ENCODE measurements at regions not wholly inside any gene's neighbourhood (a gene's known extent, or its start where the extent isn't known, plus 50 kb on each side); places are given as distances from the start of the nearest gene placed in this dataset.

DNA sequence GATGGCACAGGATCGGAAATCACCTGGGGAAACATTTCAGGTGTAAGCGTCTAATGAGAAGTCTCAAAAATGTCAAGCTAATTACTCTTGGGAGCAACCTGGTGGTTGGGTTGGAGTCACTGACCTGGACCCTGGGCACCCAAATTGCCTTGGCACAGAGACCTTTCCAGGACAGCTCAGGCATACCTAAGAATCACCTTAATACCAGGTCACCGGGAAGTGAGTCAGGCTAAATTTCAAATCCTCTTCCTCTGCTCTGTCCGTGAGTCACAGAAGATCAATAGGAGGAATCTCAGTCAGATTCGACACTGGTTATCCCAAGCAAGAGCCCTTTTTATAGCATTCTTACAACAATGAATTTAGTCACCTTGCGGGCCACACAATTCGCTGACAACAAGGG lies 179.6 kb upstream of the CAMK1G start:
- H3K27ac ChIP-seq: no peak overlapping the region
- intact Hi-C loops (cut with DNase I): no loop called here
- DNase-seq: no peak
- H3K9me3 ChIP-seq: no peaks in the 10 kb centered on the region
- TF ChIP-seq, protein P1, sequence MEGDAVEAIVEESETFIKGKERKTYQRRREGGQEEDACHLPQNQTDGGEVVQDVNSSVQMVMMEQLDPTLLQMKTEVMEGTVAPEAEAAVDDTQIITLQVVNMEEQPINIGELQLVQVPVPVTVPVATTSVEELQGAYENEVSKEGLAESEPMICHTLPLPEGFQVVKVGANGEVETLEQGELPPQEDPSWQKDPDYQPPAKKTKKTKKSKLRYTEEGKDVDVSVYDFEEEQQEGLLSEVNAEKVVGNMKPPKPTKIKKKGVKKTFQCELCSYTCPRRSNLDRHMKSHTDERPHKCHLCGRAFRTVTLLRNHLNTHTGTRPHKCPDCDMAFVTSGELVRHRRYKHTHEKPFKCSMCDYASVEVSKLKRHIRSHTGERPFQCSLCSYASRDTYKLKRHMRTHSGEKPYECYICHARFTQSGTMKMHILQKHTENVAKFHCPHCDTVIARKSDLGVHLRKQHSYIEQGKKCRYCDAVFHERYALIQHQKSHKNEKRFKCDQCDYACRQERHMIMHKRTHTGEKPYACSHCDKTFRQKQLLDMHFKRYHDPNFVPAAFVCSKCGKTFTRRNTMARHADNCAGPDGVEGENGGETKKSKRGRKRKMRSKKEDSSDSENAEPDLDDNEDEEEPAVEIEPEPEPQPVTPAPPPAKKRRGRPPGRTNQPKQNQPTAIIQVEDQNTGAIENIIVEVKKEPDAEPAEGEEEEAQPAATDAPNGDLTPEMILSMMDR (IDR thresholded peaks at IDR 0.05): no peak
- TF ChIP-seq POLR2AphosphoS5 (IDR thresholded peaks at IDR 0.05) (no peak), EP300 (IDR thresholded peaks at IDR 0.05) (no peak), POLR2A (IDR thresholded peaks at IDR 0.05) (no peak)
- no peaks in the 10 kb centered on the region for H3K27me3 ChIP-seq
- H3K4me1 ChIP-seq: peaks cover 0 to 5% (median under 1%) of the 10 kb centered on the region in 4 donors
- WGBS, 2 donors: 72 to 88% methylated on average over 7 of the region's 7 CpGs
- H3K36me3 ChIP-seq: no peaks in the 10 kb centered on the region
- no peak overlapping the region for H3K4me3 ChIP-seq

- no peaks in the 10 kb centered on the region for H3K36me3 ChIP-seq
- H3K27me3 ChIP-seq: no peaks in the 10 kb centered on the region
- 35 to 66% methylated on average over 3 of the region's 3 CpGs for WGBS, 2 donors
- TF ChIP-seq POLR2A (IDR thresholded peaks at IDR 0.05) (no peak), POLR2AphosphoS5 (IDR thresholded peaks at IDR 0.05) (no peak), EP300 (IDR thresholded peaks at IDR 0.05) (no peak)
- TF ChIP-seq, protein P1 (IDR thresholded peaks at IDR 0.05): no peak
- no peaks in the 10 kb centered on the region for H3K4me1 ChIP-seq
- H3K4me3 ChIP-seq: no peak overlapping the region
- no peaks in the 10 kb centered on the region for H3K9me3 ChIP-seq
- DNase-seq: no peak
- no peak overlapping the region for H3K27ac ChIP-seq
- intact Hi-C loops (cut with DNase I): no loop called here
These were observed 178.9 kb upstream of the CAMK1G start for GRCh38 chr1:209404577-209404976.

DNA sequence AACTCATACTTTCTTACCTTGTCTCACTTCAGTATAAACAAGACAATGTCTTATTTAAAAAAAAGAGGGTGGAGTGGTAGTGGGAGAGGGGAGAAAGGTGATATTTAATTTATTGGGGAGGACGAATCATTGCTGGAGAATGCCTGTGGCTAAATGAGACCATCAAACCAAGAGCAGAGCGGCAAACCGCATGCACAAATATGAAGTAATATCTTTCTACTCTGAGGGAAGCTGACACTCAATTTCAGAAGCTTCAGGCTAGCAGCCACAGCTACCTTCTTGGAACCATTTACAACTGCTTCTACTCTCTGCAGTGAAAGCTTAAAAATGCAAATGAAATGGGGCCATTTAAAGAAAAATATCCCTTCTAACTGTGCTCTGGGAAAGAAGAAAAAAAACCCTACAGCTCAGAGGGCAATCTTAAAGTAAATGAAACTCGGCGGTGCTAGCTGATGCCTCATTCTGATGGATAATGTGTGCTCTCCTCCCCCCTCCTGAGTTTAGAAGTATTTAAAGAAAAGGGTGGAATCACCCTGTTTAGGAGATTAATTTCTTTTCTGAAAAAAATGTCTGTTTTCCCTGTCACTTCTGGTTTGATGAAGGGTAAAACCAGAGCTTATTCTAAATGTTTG lies 178.2 kb upstream of the CAMK1G start:
- intact Hi-C loops (cut with DNase I): no loop called here
- 50 to 53% methylated on average over 5 of the region's 5 CpGs for WGBS, 2 donors
- H3K27ac ChIP-seq: no peak overlapping the region
- H3K27me3 ChIP-seq: no peaks in the 10 kb centered on the region
- TF ChIP-seq, protein P1 (IDR thresholded peaks at IDR 0.05): no peak
- TF ChIP-seq POLR2A (IDR thresholded peaks at IDR 0.05): no peak
- no peak for DNase-seq
- no peak overlapping the region for H3K4me3 ChIP-seq
- H3K9me3 ChIP-seq: no peaks in the 10 kb centered on the region
- no peaks in the 10 kb centered on the region for H3K36me3 ChIP-seq
- peaks cover 0 to 5% (median 0%) of the 10 kb centered on the region in 4 donors for H3K4me1 ChIP-seq

GRCh38 chr1:209406168-209406567 lies 177.3 kb upstream of the CAMK1G start:
- no peak for DNase-seq
- Histone ChIP-seq H3K4me3 (no peak overlapping the region), H3K27me3 (no peaks in the 10 kb centered on the region), H3K9me3 (no peaks in the 10 kb centered on the region), H3K36me3 (no peaks in the 10 kb centered on the region), H3K27ac (no peak overlapping the region), H3K4me1 (peaks cover 0 to 10% (median 4%) of the 10 kb centered on the region in 4 donors)
- 52 to 66% methylated on average over 3 of the region's 3 CpGs for WGBS, 2 donors
- intact Hi-C loops (cut with DNase I): no loop called here
- TF ChIP-seq POLR2AphosphoS5 (IDR thresholded peaks at IDR 0.05): no peak
- TF ChIP-seq EP300 (IDR thresholded peaks at IDR 0.05): no peak
- TF ChIP-seq, protein P1 (IDR thresholded peaks at IDR 0.05): no peak

- no peak for DNase-seq
- WGBS, 2 donors: 81 to 86% methylated on average over 2 of the region's 2 CpGs
- no peak overlapping the region for H3K27ac ChIP-seq
- no peaks in the 10 kb centered on the region for H3K27me3 ChIP-seq
- no peaks in the 10 kb centered on the region for H3K9me3 ChIP-seq
- H3K36me3 ChIP-seq: no peaks in the 10 kb centered on the region
- H3K4me1 ChIP-seq: peaks cover 0 to 13% (median 6%) of the 10 kb centered on the region in 4 donors
- no peak overlapping the region for H3K4me3 ChIP-seq
- TF ChIP-seq POLR2AphosphoS5 (IDR thresholded peaks at IDR 0.05): no peak
- no peak for TF ChIP-seq POLR2A (IDR thresholded peaks at IDR 0.05)
- TF ChIP-seq, protein P1 (IDR thresholded peaks at IDR 0.05): no peak
- TF ChIP-seq EP300 (IDR thresholded peaks at IDR 0.05): no peak
- intact Hi-C loops (cut with DNase I): no loop called here
These were observed 176.9 kb upstream of the CAMK1G start for GRCh38 chr1:209406595-209406994.

All from sigmoid colon (tissue), 6 donors.